ENCODE measurements at regions not wholly inside any gene's neighbourhood (a gene's known extent, or its start where the extent isn't known, plus 50 kb on each side); places are given as distances from the start of the nearest gene placed in this dataset.
A peak's percentile ranks its signal among the peaks of the same experiment; 100 is the strongest.

- Histone ChIP-seq H3K27me3 (ENCODE audit: insufficient read depth, low read length) (no peaks in the 10 kb centered on the region), H3K9me3 (ENCODE audit: insufficient read depth, low read depth, low read length) (no peaks in the 10 kb centered on the region), H3K4me1 (ENCODE audit: insufficient read depth, low read length) (no peaks in the 10 kb centered on the region), H4K20me1 (ENCODE audit: insufficient read depth, low read length) (no peaks in the 10 kb centered on the region), H2AFZ (ENCODE audit: low read depth, low read length) (no peak overlapping the region), H3K4me2 (ENCODE audit: low read length) (no peak overlapping the region), H3K79me2 (ENCODE audit: insufficient read depth, low read length) (no peaks in the 10 kb centered on the region), H3K4me3 (ENCODE audit: insufficient read depth, low read depth, low read length) (no peak overlapping the region), H3K36me3 (ENCODE audit: insufficient read depth, low read length) (no peaks in the 10 kb centered on the region), H3K27ac (ENCODE audit: low read depth, low read length) (no peak overlapping the region), H3K9ac (ENCODE audit: low read length) (no peak overlapping the region)
- no peak for TF ChIP-seq CTCF (IDR thresholded peaks at IDR 0.05; ENCODE audit: insufficient read depth, low read depth, low read length)
- TF ChIP-seq EZH2 (IDR thresholded peaks at IDR 0.05; ENCODE audit: insufficient read depth, low read length): no peak
- Mint-ChIP-seq H3K27ac (ENCODE audit: unreplicated experiment) (no peak overlapping the region), H3K36me3 (ENCODE audit: low read depth, unreplicated experiment) (no peaks in the 10 kb centered on the region), H3K4me1 (ENCODE audit: low read depth, unreplicated experiment) (peaks cover 2% of the 10 kb centered on the region), H3K9me3 (ENCODE audit: unreplicated experiment) (no peaks in the 10 kb centered on the region), H3K27me3 (ENCODE audit: low read depth, unreplicated experiment) (no peaks in the 10 kb centered on the region), H3K4me3 (ENCODE audit: unreplicated experiment) (no peak overlapping the region)
- FAIRE-seq: no peak
- no peak for DNase-seq (ENCODE audit: low read depth)
Measured at GRCh38 chr13:85671336-85671735, 127.9 kb downstream of the SLITRK6 start.

- H4K20me1 ChIP-seq (ENCODE audit: insufficient read depth, low read length): no peaks in the 10 kb centered on the region
- no peak overlapping the region for H3K4me2 ChIP-seq (ENCODE audit: low read length)
- H3K4me1 ChIP-seq (ENCODE audit: insufficient read depth, low read length): no peaks in the 10 kb centered on the region
- FAIRE-seq (no peak), DNase-seq (ENCODE audit: low read depth) (no peak)
- H3K27me3 ChIP-seq (ENCODE audit: insufficient read depth, low read length): no peaks in the 10 kb centered on the region
- H3K36me3 ChIP-seq (ENCODE audit: insufficient read depth, low read length): no peaks in the 10 kb centered on the region
- no peak overlapping the region for H2AFZ ChIP-seq (ENCODE audit: low read depth, low read length)
- no peak overlapping the region for H3K4me3 ChIP-seq (ENCODE audit: insufficient read depth, low read depth, low read length)
- no peak overlapping the region for H3K27ac ChIP-seq (ENCODE audit: low read depth, low read length)
- Mint-ChIP-seq H3K9me3 (ENCODE audit: unreplicated experiment) (no peaks in the 10 kb centered on the region), H3K27me3 (ENCODE audit: low read depth, unreplicated experiment) (no peaks in the 10 kb centered on the region), H3K4me1 (ENCODE audit: low read depth, unreplicated experiment) (peaks cover 24% of the 10 kb centered on the region), H3K36me3 (ENCODE audit: low read depth, unreplicated experiment) (no peaks in the 10 kb centered on the region), H3K27ac (ENCODE audit: unreplicated experiment) (peak overlapping the region; percentile 79), H3K4me3 (ENCODE audit: unreplicated experiment) (no peak overlapping the region)
- no peak for TF ChIP-seq EZH2 (IDR thresholded peaks at IDR 0.05; ENCODE audit: insufficient read depth, low read length)
- no peak for TF ChIP-seq CTCF (IDR thresholded peaks at IDR 0.05; ENCODE audit: insufficient read depth, low read depth, low read length)
- no peak overlapping the region for H3K9ac ChIP-seq (ENCODE audit: low read length)
- no peaks in the 10 kb centered on the region for H3K9me3 ChIP-seq (ENCODE audit: insufficient read depth, low read depth, low read length)
- no peaks in the 10 kb centered on the region for H3K79me2 ChIP-seq (ENCODE audit: insufficient read depth, low read length)
Measured at GRCh38 chr13:85666356-85666755, 132.9 kb downstream of the SLITRK6 start.

DNA sequence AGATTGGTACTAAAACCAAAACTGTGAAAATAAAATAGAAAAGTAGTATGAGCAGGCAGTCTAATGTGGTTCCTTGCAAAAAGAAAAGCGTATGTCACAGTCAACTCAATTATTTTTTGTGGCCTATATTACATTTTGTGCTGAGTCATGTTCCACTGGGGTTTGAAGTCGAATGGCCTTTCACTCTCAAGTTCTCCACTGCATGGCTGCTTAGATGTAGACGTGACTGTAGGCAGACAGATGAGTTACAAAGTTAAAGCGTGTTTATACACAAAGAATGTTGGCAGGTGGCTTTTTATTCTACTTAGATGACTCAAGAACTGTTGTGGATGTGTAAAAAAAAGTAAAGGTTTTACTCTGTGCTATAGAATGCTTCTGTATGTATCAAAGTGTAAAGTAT, 133.9 kb downstream of the SLITRK6 start:
- Histone ChIP-seq H4K20me1 (ENCODE audit: insufficient read depth, low read length) (no peaks in the 10 kb centered on the region), H3K79me2 (ENCODE audit: insufficient read depth, low read length) (no peaks in the 10 kb centered on the region), H2AFZ (ENCODE audit: low read depth, low read length) (no peak overlapping the region), H3K4me2 (ENCODE audit: low read length) (no peak overlapping the region), H3K9ac (ENCODE audit: low read length) (no peak overlapping the region), H3K36me3 (ENCODE audit: insufficient read depth, low read length) (no peaks in the 10 kb centered on the region), H3K9me3 (ENCODE audit: insufficient read depth, low read depth, low read length) (no peaks in the 10 kb centered on the region), H3K4me3 (ENCODE audit: insufficient read depth, low read depth, low read length) (no peak overlapping the region), H3K27ac (ENCODE audit: low read depth, low read length) (no peak overlapping the region), H3K27me3 (ENCODE audit: insufficient read depth, low read length) (no peaks in the 10 kb centered on the region), H3K4me1 (ENCODE audit: insufficient read depth, low read length) (no peaks in the 10 kb centered on the region)
- H3K27ac Mint-ChIP-seq (ENCODE audit: unreplicated experiment): peak overlapping the region; percentile 70
- FAIRE-seq (no peak), DNase-seq (ENCODE audit: low read depth) (peak; percentile 65)
- no peaks in the 10 kb centered on the region for H3K9me3 Mint-ChIP-seq (ENCODE audit: unreplicated experiment)
- no peaks in the 10 kb centered on the region for H3K27me3 Mint-ChIP-seq (ENCODE audit: low read depth, unreplicated experiment)
- no peaks in the 10 kb centered on the region for H3K36me3 Mint-ChIP-seq (ENCODE audit: low read depth, unreplicated experiment)
- H3K4me3 Mint-ChIP-seq (ENCODE audit: unreplicated experiment): no peak overlapping the region
- TF ChIP-seq EZH2 (IDR thresholded peaks at IDR 0.05; ENCODE audit: insufficient read depth, low read length): no peak
- TF ChIP-seq CTCF (IDR thresholded peaks at IDR 0.05; ENCODE audit: insufficient read depth, low read depth, low read length): no peak
- peaks cover 24% of the 10 kb centered on the region for H3K4me1 Mint-ChIP-seq (ENCODE audit: low read depth, unreplicated experiment)

Measured in astrocyte (in vitro differentiated cells and primary cell).